ENCODE measurements at regions not wholly inside any gene's neighbourhood (a gene's known extent, or its start where the extent isn't known, plus 50 kb on each side); places are given as distances from the start of the nearest gene placed in this dataset.
"Not testable (repeated sequence)": the region's sequence is repeated elsewhere in the genome, so short reads cannot be mapped to it uniquely, and the experiment has no call there.

DNA sequence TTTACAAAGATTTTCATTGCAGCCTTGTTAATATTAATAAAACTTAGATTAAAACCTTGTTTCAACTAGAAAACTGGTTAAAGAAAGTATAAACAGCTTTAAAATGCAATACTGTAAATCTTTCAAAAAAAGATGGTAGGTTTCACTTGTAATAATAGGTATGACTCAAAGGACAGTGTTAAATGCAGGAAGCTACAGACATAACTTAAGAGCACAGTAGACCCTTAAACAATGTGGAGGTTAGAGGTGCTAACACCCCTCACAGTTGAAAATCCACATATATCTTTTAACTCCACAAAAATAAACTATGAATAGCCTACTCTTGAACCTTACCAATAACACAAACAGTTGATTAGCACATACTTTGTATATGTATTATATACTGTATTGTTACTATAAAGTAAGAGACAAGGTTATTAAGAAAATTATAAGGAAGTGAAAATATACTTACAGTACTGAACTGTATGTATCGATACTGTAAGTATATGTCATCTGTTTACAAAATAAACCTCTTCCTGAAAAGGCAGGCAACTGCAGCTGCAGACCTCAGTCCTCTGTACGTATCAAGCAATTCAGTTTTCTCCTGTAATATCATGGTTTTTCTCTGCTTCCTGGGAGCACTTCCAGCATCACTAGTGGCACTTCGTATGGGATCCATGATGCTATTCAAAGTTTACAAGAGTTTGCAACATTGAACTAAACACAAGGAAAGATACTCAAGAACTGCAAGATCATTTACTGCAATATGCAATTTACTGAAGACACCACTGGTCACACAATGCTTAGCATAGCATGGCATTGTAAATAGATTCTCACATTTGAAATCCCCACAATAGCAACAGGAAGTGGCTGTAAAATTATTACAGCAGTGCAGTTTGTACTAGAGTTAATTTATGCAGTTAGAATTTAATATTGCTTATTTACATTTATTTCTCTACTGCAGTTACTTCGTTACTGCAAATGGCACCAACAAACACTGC, 610.5 kb upstream of the LRRTM4 start:
- ATAC-seq (no peak), DNase-seq (no peak)
- no peaks in the 10 kb centered on the region for H3K4me1 Mint-ChIP-seq (ENCODE audit: low read depth)
- H3K9me3 Mint-ChIP-seq, result peaks cover 14% of the 10 kb centered on the region
- no peak overlapping the region for H3K4me3 Mint-ChIP-seq
- no peaks in the 10 kb centered on the region for H3K36me3 Mint-ChIP-seq (ENCODE audit: insufficient read depth)
- no peaks in the 10 kb centered on the region for H3K27me3 Mint-ChIP-seq (ENCODE audit: low read depth)

DNA sequence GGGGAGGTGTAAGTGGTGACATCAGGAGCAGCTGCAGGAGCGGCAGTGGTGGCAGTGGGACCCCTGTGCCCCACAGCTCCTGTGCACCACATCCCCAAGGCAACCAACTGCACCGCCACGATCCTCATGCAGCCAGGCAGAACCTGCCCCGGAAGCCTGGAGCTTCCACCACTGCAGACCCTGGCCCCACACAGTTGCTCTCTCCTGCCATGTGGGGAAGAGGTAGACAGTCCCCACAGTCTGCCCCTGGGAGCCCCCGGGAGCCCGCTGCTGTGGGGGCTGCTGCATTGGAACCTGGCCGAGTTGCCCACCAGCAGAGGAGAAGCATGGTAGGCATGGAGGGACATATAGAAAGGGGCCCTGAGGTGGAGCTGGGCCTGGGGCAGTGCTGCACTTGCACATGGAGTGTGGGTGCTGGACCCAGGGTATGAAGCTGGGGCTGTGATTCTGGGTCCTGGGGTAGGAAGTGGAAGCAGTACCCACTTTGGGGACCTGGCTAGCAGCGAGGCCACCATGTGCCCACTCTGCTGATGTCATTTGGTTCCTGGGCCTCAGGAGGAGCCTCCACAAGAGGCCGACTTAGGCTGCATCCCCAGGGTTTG, 623.3 kb upstream of the LRRTM4 start:
- DNase-seq (no peak), ATAC-seq (no peak)
- Mint-ChIP-seq H3K9me3 (no peaks in the 10 kb centered on the region), H3K4me1 (ENCODE audit: low read depth) (no peaks in the 10 kb centered on the region), H3K27me3 (ENCODE audit: low read depth) (no peaks in the 10 kb centered on the region), H3K36me3 (ENCODE audit: insufficient read depth) (no peaks in the 10 kb centered on the region), H3K4me3 (no peak overlapping the region)

DNA sequence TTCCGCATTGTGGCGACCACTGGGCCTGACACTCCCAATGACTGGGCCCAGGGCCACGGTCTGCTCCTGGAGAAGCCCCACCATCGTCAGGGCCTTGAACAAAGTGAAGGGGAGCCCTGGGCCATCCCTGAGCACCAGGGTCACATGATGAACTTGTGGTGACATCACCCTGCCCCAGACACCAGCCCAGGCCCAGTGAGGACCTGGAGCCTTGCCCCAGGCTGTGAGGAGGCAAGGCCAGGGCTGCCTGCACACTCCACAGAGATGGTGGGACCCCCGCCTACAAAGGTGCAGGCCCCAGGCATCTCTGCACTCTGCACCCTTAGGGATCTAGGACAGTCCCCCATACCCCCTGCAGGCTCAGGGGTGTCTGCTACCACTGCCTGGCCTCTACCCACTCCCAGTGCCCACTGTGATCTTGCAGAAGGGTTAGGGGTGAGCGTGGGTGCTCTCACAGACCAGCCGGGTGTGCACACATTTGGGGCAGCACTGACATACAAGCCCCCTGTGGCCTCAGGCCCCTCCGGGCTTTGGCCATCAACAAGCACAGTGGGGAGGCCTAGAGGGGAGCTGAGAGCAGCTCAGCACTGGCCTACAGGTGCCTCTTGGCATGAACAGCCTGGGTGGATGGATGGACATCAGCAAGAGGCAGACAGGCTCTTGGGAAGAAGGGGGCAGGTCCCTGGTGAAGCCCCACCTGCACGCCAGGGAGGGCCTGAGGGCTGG, 624.0 kb upstream of the LRRTM4 start:
- peak in 1 of 2 donors; percentile 18 for ATAC-seq
- H3K4me3 Mint-ChIP-seq, result no peak overlapping the region
- no peak for DNase-seq
- no peaks in the 10 kb centered on the region for H3K27me3 Mint-ChIP-seq (ENCODE audit: low read depth)
- H3K4me1 Mint-ChIP-seq (ENCODE audit: low read depth), result no peaks in the 10 kb centered on the region
- H3K9me3 Mint-ChIP-seq, result no peaks in the 10 kb centered on the region
- H3K36me3 Mint-ChIP-seq (ENCODE audit: insufficient read depth), result no peaks in the 10 kb centered on the region

DNA sequence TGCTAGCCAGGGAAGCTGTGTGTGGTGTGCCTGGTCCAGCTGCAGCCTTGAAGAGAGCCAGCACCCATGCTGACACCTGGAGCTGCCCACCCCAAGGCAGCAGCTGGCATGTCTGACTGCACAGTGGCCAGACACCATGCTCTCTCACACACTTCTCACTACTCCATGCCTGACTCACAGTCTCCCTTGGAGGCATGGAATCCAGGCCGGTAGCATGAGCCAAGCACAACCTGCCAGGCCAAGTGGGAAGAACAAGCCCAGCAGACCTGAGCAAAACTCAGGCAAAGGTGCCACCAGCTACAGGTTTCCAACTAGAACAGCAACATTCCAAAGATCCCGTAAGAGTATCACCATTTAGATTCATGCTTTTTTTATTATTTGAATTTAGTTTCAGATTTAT, 625.3 kb upstream of the LRRTM4 start:
- ATAC-seq, result no peak

DNA sequence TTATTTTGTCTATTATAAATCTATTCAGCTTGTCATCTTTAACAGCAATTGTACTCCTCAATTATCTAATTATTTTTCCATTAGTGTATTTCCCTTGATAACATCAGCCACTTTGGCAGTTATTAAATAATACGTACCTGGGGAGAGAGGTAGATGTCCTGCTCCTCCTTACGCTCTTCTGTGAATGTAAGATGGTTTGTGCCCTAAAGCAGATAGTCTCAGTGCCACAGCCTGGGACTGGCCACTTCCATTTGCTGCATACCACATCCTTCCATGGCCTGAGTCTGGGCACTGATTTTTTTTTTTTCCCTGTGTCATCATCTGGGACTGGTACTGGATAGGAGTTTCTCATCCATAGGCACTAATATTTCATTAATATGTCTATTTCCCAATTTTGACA, 632.4 kb upstream of the LRRTM4 start:
- H3K36me3 Mint-ChIP-seq (ENCODE audit: insufficient read depth), result no peaks in the 10 kb centered on the region
- DNase-seq, result no peak
- H3K27me3 Mint-ChIP-seq (ENCODE audit: low read depth), result no peaks in the 10 kb centered on the region
- ATAC-seq, result no peak
- peaks cover 11% of the 10 kb centered on the region for H3K9me3 Mint-ChIP-seq
- H3K4me3 Mint-ChIP-seq, result no peak overlapping the region
- no peaks in the 10 kb centered on the region for H3K4me1 Mint-ChIP-seq (ENCODE audit: low read depth)

More for the DNA sequence above, 625.3 kb upstream of the LRRTM4 start:
- H3K9me3 Mint-ChIP-seq, result no peaks in the 10 kb centered on the region
- DNase-seq, result no peak
- no peaks in the 10 kb centered on the region for H3K27me3 Mint-ChIP-seq (ENCODE audit: low read depth)
- no peaks in the 10 kb centered on the region for H3K4me1 Mint-ChIP-seq (ENCODE audit: low read depth)
- H3K36me3 Mint-ChIP-seq (ENCODE audit: insufficient read depth), result no peaks in the 10 kb centered on the region
- H3K4me3 Mint-ChIP-seq, result no peak overlapping the region

DNA sequence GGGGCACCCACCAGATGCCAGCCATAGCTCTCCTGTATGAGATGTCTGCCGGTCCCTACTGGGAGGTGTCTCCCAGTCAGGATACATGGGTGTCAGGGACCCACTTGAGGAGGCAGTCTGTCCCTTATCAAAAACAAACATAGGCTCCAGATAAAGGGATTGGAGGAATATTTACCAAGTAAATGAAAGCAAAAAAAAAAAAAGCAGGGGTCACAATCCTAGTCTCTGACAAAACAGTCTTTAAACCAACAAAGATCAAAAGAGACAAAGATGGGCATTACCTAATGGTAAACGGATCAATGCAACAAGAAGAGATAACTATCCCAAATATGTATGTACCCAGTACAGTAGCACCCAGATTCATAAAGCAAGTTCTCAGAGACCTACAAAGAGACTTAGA, 640.0 kb upstream of the LRRTM4 start:
- no peaks in the 10 kb centered on the region for H3K36me3 Mint-ChIP-seq (ENCODE audit: insufficient read depth)
- ATAC-seq (no peak), DNase-seq (no peak)
- peaks cover 23% of the 10 kb centered on the region for H3K9me3 Mint-ChIP-seq
- no peaks in the 10 kb centered on the region for H3K27me3 Mint-ChIP-seq (ENCODE audit: low read depth)
- H3K4me1 Mint-ChIP-seq (ENCODE audit: low read depth), result no peaks in the 10 kb centered on the region
- no peak overlapping the region for H3K4me3 Mint-ChIP-seq

DNA sequence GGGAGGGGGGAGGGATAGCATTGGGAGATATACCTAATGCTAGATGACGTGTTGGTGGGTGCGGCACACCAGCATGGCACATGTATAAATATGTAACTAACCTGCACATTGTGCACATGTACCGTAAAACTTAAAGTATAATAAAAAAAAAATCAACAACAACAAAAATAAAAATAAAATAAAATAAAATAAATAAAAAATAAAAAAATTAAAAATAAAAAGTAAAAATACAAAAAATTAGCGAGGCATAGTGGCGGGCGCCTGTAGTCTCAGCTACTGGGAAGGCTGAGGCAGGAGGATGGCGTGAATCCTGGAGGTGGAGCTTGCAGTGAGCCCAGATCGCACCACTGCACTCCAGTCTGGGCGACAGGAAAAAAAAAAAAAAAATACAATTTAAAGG, 650.0 kb upstream of the LRRTM4 start:
- not testable (repeated sequence) for H3K4me3 Mint-ChIP-seq; H3K27me3 Mint-ChIP-seq (ENCODE audit: low read depth); H3K36me3 Mint-ChIP-seq (ENCODE audit: insufficient read depth); DNase-seq; H3K4me1 Mint-ChIP-seq (ENCODE audit: low read depth); ATAC-seq
- peaks cover 18% of the 10 kb centered on the region for H3K9me3 Mint-ChIP-seq

DNA sequence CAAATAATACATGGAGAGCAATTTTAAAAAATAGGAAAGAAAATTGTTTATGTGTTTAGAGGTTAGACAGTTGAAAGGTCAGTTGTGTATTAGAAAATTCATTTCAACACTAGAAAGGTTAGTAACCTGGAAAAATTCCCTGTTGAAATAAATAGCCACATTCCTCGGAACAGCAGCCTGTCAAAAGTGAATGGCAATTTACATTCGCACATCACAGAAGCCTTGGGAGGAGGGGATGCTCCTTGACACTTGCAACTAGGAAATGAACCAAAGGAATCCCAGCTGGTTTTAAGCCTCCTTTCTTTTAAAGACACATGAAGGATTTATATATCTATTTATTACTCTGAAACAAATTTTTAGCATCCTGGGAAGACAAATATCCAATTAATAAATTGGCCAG, 653.5 kb upstream of the LRRTM4 start:
- H3K9me3 Mint-ChIP-seq, result peaks cover 15% of the 10 kb centered on the region
- H3K27me3 Mint-ChIP-seq (ENCODE audit: low read depth), result no peaks in the 10 kb centered on the region
- no peak overlapping the region for H3K4me3 Mint-ChIP-seq
- H3K36me3 Mint-ChIP-seq (ENCODE audit: insufficient read depth), result no peaks in the 10 kb centered on the region
- ATAC-seq (no peak), DNase-seq (no peak)
- H3K4me1 Mint-ChIP-seq (ENCODE audit: low read depth), result no peaks in the 10 kb centered on the region

DNA sequence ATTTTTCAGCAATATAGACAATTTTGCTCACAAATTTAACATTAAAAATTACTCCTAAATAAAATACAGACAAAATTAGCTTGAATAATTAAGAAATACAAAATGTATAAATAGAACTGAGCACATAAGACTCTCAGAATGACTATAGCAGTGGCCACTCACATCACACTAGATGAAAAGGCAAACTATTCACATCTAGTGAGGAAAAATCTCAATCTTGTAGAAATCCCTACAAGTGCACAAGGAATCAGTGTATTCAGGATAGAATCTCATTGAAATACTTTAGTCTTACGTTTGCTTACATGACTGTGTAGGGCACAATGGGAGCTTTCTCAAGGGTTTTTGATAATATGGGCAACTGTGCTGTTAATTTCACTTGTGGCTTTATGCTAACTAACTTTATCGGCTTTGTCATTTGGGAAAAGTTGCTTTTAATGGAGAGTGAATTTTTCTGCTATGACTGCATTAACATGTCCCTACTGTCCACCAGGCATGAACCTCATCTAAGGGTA, 678.9 kb upstream of the LRRTM4 start:
- no peaks in the 10 kb centered on the region for H3K36me3 Mint-ChIP-seq (ENCODE audit: insufficient read depth)
- ATAC-seq (no peak), DNase-seq (no peak)
- H3K4me3 Mint-ChIP-seq, result no peak overlapping the region
- H3K9me3 Mint-ChIP-seq, result peaks cover 21% of the 10 kb centered on the region
- H3K4me1 Mint-ChIP-seq (ENCODE audit: low read depth), result no peaks in the 10 kb centered on the region
- no peaks in the 10 kb centered on the region for H3K27me3 Mint-ChIP-seq (ENCODE audit: low read depth)

DNA sequence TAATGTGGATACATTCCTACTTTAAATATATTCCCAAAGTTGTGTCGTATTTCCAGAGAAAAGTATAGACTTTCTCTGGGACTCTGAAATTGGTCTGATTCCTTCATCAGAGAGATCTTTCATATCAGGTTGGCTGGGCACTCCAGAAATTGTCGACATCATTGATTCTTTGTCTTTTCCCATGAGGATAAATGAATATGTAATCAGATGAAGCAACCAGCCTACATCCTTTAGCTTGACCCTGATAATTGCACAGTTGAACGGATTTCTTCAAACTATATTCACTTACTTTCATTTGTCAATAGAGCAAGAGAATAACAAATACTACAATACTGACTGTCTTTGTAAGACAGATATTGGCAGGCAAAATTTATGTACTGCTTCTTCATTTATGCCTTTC, 680.2 kb upstream of the LRRTM4 start:
- Mint-ChIP-seq H3K9me3 (peaks cover 16% of the 10 kb centered on the region), H3K4me3 (no peak overlapping the region), H3K4me1 (ENCODE audit: low read depth) (no peaks in the 10 kb centered on the region), H3K36me3 (ENCODE audit: insufficient read depth) (no peaks in the 10 kb centered on the region), H3K27me3 (ENCODE audit: low read depth) (no peaks in the 10 kb centered on the region)
- DNase-seq (no peak), ATAC-seq (no peak)

DNA sequence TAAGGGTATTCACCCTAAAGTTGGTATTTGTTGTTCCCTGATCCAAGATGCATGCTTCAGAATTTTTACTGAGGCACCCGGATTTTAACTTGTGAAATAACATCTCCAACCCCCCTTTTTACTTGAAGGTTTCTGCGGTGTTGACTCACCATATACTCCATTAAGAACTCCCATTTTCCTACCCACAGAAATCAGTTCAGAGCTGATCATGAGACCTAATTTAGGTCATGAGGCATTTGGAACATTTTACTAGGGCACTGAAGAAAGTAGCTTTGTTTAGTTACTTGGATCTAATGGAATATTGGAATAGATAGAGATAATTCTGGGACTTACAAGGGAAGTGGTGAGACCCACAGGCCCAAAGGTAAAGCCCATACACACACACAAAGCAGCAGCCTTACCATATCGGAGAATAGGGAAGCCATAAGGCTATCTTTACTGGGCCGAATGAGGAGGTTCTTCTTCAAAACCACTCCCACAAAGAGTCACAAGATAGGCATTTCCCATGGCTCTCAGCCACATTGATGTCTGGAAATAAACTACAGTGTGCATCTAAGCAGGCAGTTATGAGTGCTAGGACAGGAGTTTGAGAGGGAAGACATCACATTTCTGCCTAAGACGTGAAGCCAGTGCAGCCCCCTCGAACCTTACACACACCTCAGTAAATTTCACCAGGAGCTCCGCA, 681.0 kb upstream of the LRRTM4 start:
- ATAC-seq, result no peak
- Mint-ChIP-seq H3K4me3 (no peak overlapping the region), H3K4me1 (ENCODE audit: low read depth) (no peaks in the 10 kb centered on the region), H3K27me3 (ENCODE audit: low read depth) (no peaks in the 10 kb centered on the region), H3K9me3 (peaks cover 20% of the 10 kb centered on the region), H3K36me3 (ENCODE audit: insufficient read depth) (no peaks in the 10 kb centered on the region)
- no peak for DNase-seq

DNA sequence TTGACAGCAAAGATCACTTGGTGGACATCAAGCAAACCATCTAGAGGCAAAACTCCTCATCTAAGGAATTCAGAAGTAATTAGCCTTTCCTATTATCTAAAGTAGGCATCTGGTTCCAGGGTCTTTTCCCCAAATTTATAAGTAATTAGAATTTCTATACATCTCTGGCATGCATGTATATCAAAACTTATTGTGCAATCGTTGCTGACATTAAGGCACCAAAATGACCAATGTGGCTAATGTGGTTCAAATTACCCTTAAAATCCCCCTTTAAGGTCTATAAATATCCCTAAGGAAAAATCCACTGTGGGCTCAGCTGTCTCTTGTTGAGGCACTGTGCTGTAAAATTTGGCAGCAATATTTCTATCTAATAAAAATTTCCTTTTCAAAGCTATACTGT, 695.9 kb upstream of the LRRTM4 start:
- DNase-seq, result no peak
- no peak overlapping the region for H3K4me3 Mint-ChIP-seq
- peaks cover 37% of the 10 kb centered on the region for H3K9me3 Mint-ChIP-seq
- ATAC-seq, result no peak
- no peaks in the 10 kb centered on the region for H3K4me1 Mint-ChIP-seq (ENCODE audit: low read depth)
- no peaks in the 10 kb centered on the region for H3K36me3 Mint-ChIP-seq (ENCODE audit: insufficient read depth)
- no peaks in the 10 kb centered on the region for H3K27me3 Mint-ChIP-seq (ENCODE audit: low read depth)

DNA sequence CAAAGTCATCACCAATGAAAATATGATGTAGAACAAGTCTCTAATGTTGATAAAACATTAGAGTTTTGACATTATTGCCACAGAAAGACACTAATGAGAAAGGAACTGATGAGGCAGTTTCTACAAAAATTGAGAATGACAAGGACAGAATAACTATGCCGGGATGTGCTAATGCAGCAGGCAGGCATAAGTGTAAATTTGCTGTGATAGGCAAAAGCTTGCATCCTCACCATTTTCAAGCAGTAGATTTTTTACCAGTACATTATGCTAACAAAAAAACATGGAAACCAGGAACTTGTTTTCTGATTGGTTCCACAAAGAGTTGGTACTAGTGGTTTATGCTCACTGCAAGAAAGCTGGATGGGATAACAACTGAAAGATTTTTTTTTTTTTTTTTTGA, 715.5 kb upstream of the LRRTM4 start:
- ATAC-seq (no peak), DNase-seq (no peak)
- no peak overlapping the region for H3K4me3 Mint-ChIP-seq
- H3K4me1 Mint-ChIP-seq (ENCODE audit: low read depth), result no peaks in the 10 kb centered on the region
- peaks cover 19% of the 10 kb centered on the region for H3K9me3 Mint-ChIP-seq
- no peaks in the 10 kb centered on the region for H3K36me3 Mint-ChIP-seq (ENCODE audit: insufficient read depth)
- H3K27me3 Mint-ChIP-seq (ENCODE audit: low read depth), result no peaks in the 10 kb centered on the region
